ENCODE measurements at regions not wholly inside any gene's neighbourhood (a gene's known extent, or its start where the extent isn't known, plus 50 kb on each side); places are given as distances from the start of the nearest gene placed in this dataset.

GRCh38 chr14:27002179-27002578, 404.3 kb upstream of the NOVA1 start:
- Mint-ChIP-seq H3K27ac (no peak overlapping the region), H3K4me1 (no peaks in the 10 kb centered on the region), H3K9me3 (ENCODE audit: insufficient read depth) (peaks cover 8% of the 10 kb centered on the region), H3K4me3 (no peak overlapping the region), H3K27me3 (no peaks in the 10 kb centered on the region)
- Histone ChIP-seq H3K9ac (ENCODE audit: low read length) (no peak overlapping the region), H4K20me1 (ENCODE audit: control insufficient read depth, insufficient read depth, low read length, poor library complexity, severe bottlenecking) (no peaks in the 10 kb centered on the region), H3K36me3 (replicated peaks in 1 of 2; ENCODE audit: control extremely low read depth in 1 of 2, control insufficient read depth in 1 of 2, extremely low read depth in 1 of 2, insufficient read depth in 2 of 2, low read length in 1 of 2) (no peaks in the 10 kb centered on the region), H3K4me3 (ENCODE audit: control extremely low read depth in 1 of 5, extremely low read depth in 1 of 5, insufficient read depth in 1 of 5, low read depth in 2 of 5, low read length in 4 of 5) (no peak overlapping the region), H2AFZ (ENCODE audit: insufficient read depth, low read depth, low read length, poor library complexity, severe bottlenecking) (no peak overlapping the region), H3K27me3 (replicated peaks in 1 of 4; ENCODE audit: control extremely low read depth in 1 of 4, control insufficient read depth in 3 of 4, insufficient read depth in 4 of 4, low read length in 3 of 4) (no peaks in the 10 kb centered on the region), H3K27ac (ENCODE audit: low read length in 2 of 2) (no peak overlapping the region), H3K4me1 (ENCODE audit: control insufficient read depth in 2 of 2, insufficient read depth in 2 of 2, low read length in 2 of 2) (no peaks in the 10 kb centered on the region), H3K9me3 (ENCODE audit: control extremely low read depth in 1 of 3, control insufficient read depth in 2 of 3, insufficient read depth in 1 of 3, low read length in 2 of 3) (peaks cover 0 to 8% (median 0%) of the 10 kb centered on the region in 3 donors), H3K79me2 (ENCODE audit: control insufficient read depth, insufficient read depth, low read length) (no peaks in the 10 kb centered on the region), H3K4me2 (replicated peaks; ENCODE audit: low read depth, low read length, poor library complexity, severe bottlenecking) (no peak overlapping the region)
- ATAC-seq (ENCODE audit: low read depth) (no peak), DNase-seq (no peak)
- ChIA-PET POLR2A (no interaction called here), CTCF (no interaction called here)
- TF ChIP-seq, protein P1, sequence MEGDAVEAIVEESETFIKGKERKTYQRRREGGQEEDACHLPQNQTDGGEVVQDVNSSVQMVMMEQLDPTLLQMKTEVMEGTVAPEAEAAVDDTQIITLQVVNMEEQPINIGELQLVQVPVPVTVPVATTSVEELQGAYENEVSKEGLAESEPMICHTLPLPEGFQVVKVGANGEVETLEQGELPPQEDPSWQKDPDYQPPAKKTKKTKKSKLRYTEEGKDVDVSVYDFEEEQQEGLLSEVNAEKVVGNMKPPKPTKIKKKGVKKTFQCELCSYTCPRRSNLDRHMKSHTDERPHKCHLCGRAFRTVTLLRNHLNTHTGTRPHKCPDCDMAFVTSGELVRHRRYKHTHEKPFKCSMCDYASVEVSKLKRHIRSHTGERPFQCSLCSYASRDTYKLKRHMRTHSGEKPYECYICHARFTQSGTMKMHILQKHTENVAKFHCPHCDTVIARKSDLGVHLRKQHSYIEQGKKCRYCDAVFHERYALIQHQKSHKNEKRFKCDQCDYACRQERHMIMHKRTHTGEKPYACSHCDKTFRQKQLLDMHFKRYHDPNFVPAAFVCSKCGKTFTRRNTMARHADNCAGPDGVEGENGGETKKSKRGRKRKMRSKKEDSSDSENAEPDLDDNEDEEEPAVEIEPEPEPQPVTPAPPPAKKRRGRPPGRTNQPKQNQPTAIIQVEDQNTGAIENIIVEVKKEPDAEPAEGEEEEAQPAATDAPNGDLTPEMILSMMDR (IDR thresholded peaks at IDR 0.05) = no peak
- no peak for TF ChIP-seq EZH2 (IDR thresholded peaks at IDR 0.05; ENCODE audit: borderline replicate concordance, insufficient read depth, low read depth, low read length, poor library complexity, severe bottlenecking)
- intact Hi-C loops (cut with micrococcal nuclease) = no loop called here
- no CpG with 5 or more reads among the region's 2 CpGs for WGBS (ENCODE audit: insufficient coverage)

- Mint-ChIP-seq H3K4me3 (no peak overlapping the region), H3K4me1 (no peaks in the 10 kb centered on the region), H3K27me3 (no peaks in the 10 kb centered on the region), H3K27ac (no peak overlapping the region), H3K9me3 (ENCODE audit: insufficient read depth) (peaks cover 8% of the 10 kb centered on the region)
- Histone ChIP-seq H3K9ac (ENCODE audit: low read length) (no peak overlapping the region), H3K4me2 (replicated peaks; ENCODE audit: low read depth, low read length, poor library complexity, severe bottlenecking) (no peak overlapping the region), H3K27me3 (replicated peaks in 1 of 4; ENCODE audit: control extremely low read depth in 1 of 4, control insufficient read depth in 3 of 4, insufficient read depth in 4 of 4, low read length in 3 of 4) (no peaks in the 10 kb centered on the region), H3K4me3 (ENCODE audit: control extremely low read depth in 1 of 5, extremely low read depth in 1 of 5, insufficient read depth in 1 of 5, low read depth in 2 of 5, low read length in 4 of 5) (no peak overlapping the region), H3K79me2 (ENCODE audit: control insufficient read depth, insufficient read depth, low read length) (no peaks in the 10 kb centered on the region), H3K9me3 (ENCODE audit: control extremely low read depth in 1 of 3, control insufficient read depth in 2 of 3, insufficient read depth in 1 of 3, low read length in 2 of 3) (peaks cover 0 to 4% (median 0%) of the 10 kb centered on the region in 3 donors), H3K36me3 (replicated peaks in 1 of 2; ENCODE audit: control extremely low read depth in 1 of 2, control insufficient read depth in 1 of 2, extremely low read depth in 1 of 2, insufficient read depth in 2 of 2, low read length in 1 of 2) (no peaks in the 10 kb centered on the region), H2AFZ (ENCODE audit: insufficient read depth, low read depth, low read length, poor library complexity, severe bottlenecking) (no peak overlapping the region), H3K27ac (ENCODE audit: low read length in 2 of 2) (no peak overlapping the region), H4K20me1 (ENCODE audit: control insufficient read depth, insufficient read depth, low read length, poor library complexity, severe bottlenecking) (no peaks in the 10 kb centered on the region), H3K4me1 (ENCODE audit: control insufficient read depth in 2 of 2, insufficient read depth in 2 of 2, low read length in 2 of 2) (no peaks in the 10 kb centered on the region)
- no CpG with 5 or more reads among the region's 1 CpG for WGBS (ENCODE audit: insufficient coverage)
- ChIA-PET CTCF (no interaction called here), POLR2A (no interaction called here)
- DNase-seq = no peak
- intact Hi-C loops (cut with micrococcal nuclease) = no loop called here
- ATAC-seq (ENCODE audit: low read depth) = no peak
- TF ChIP-seq, protein P1 (IDR thresholded peaks at IDR 0.05) = no peak
- TF ChIP-seq EZH2 (IDR thresholded peaks at IDR 0.05; ENCODE audit: borderline replicate concordance, insufficient read depth, low read depth, low read length, poor library complexity, severe bottlenecking) = no peak
Measured at GRCh38 chr14:27006570-27006969, 408.7 kb upstream of the NOVA1 start.
